DOHH2 (cell line): ENCODE measurements at regions not wholly inside any gene's neighbourhood (a gene's known extent, or its start where the extent isn't known, plus 50 kb on each side); places are given as distances from the start of the nearest gene placed in this dataset.

Source experiments
- H3F3A ChIP-seq: fragments of 200-600 bp; sonication (generic), shearing (Covaris generic); 2 replicates; pipeline ENCODE4 v1.6.0; 2016; ENCODE audit warnings: antibody characterized with exemption, mild to moderate bottlenecking; ENCODE audit not compliant: control insufficient read depth, insufficient read depth
- H3K27ac ChIP-seq: fragments of 200-600 bp; sonication (generic); 2 replicates; pipeline ENCODE4 v1.5.1; 2014; ENCODE audit warnings: low read depth, mild to moderate bottlenecking, low read length, moderate library complexity
- H3K27me3 ChIP-seq: fragments of 200-600 bp; sonication (generic); 2 replicates; pipeline ENCODE4 v1.6.1; 2014; ENCODE audit warnings: mild to moderate bottlenecking, low read length, mixed read lengths; ENCODE audit not compliant: control insufficient read depth
- H3K36me3 ChIP-seq: fragments of 200-600 bp; sonication (generic); 2 replicates; pipeline ENCODE4 v1.6.1; 2014; ENCODE audit warnings: mild to moderate bottlenecking, low read length, moderate library complexity, mixed read lengths; ENCODE audit not compliant: control insufficient read depth
- H3K4me1 ChIP-seq: fragments of 200-600 bp; sonication (generic); 2 replicates; pipeline ENCODE4 v1.6.1; 2014; ENCODE audit warnings: mild to moderate bottlenecking, low read length, mixed read lengths; ENCODE audit not compliant: control insufficient read depth
- H3K4me2 ChIP-seq: fragments of 200-600 bp; sonication (generic); 2 replicates; pipeline ENCODE4 v1.6.0; 2014; ENCODE audit warnings: mild to moderate bottlenecking, low read length, moderate library complexity
- H3K4me3 ChIP-seq: fragments of 200-600 bp; sonication (generic); 2 replicates; pipeline ENCODE4 v1.5.1; 2014; ENCODE audit warnings: mild to moderate bottlenecking, low read length, mixed read lengths
- H3K79me2 ChIP-seq: fragments of 200-600 bp; sonication (generic); 2 replicates; pipeline ENCODE4 v1.6.1; 2014; ENCODE audit warnings: mild to moderate bottlenecking, low read length, mixed read lengths; ENCODE audit not compliant: control insufficient read depth
- H3K9me2 ChIP-seq: fragments of 200-600 bp; sonication (generic); replicated peaks from 2 replicates; pipeline ENCODE4 v1.6.1; 2014; ENCODE audit warnings: mild to moderate bottlenecking, low read length, mixed read lengths; ENCODE audit not compliant: control insufficient read depth
- H3K9me3 ChIP-seq: fragments of 200-600 bp; sonication (generic); 2 replicates; pipeline ENCODE4 v1.6.1; 2014; ENCODE audit warnings: antibody characterized with exemption, low read length, mixed read lengths; ENCODE audit not compliant: control insufficient read depth, insufficient read depth
- H4K20me1 ChIP-seq: fragments of 200-600 bp; sonication (generic); 2 replicates; pipeline ENCODE4 v1.6.0; 2014; ENCODE audit warnings: low read depth, mild to moderate bottlenecking, antibody characterized with exemption, low read length, moderate library complexity; ENCODE audit not compliant: control insufficient read depth, insufficient read depth
- CTCF ChIP-seq: fragments of 200-600 bp; sonication (generic); IDR thresholded peaks from one replicate; pipeline ENCODE4 v1.5.1; 2014; ENCODE audit warnings: antibody characterized with exemption, mild to moderate bottlenecking, low read depth, low read length; ENCODE audit not compliant: poor library complexity, severe bottlenecking
- EZH2phosphoT487 ChIP-seq: fragments of 200-600 bp; sonication (generic); IDR thresholded peaks from 2 replicates; pipeline ENCODE4 v1.6.1; 2017; ENCODE audit warnings: borderline replicate concordance, mild to moderate bottlenecking, antibody characterized with exemption, low read length, moderate library complexity, mixed read lengths

- no peak overlapping the region for H3K27ac ChIP-seq
- no peaks in the 10 kb centered on the region for H3F3A ChIP-seq
- no peaks in the 10 kb centered on the region for H3K79me2 ChIP-seq
- TF ChIP-seq CTCF (no peak), EZH2phosphoT487 (no peak)
- no peak overlapping the region for H3K4me2 ChIP-seq
- no peaks in the 10 kb centered on the region for H4K20me1 ChIP-seq
- no peaks in the 10 kb centered on the region for H3K9me2 ChIP-seq
- H3K4me3 ChIP-seq = no peak overlapping the region
- no peaks in the 10 kb centered on the region for H3K9me3 ChIP-seq
- peaks cover 3% of the 10 kb centered on the region; the same call in 1 of the 2 replicates for H3K4me1 ChIP-seq
- H3K36me3 ChIP-seq = no peaks in the 10 kb centered on the region
- no peaks in the 10 kb centered on the region for H3K27me3 ChIP-seq
These were observed 208.4 kb upstream of the ZNF521 start for GRCh38 chr18:25560369-25560768.

- H3K27me3 ChIP-seq = no peaks in the 10 kb centered on the region
- H3K4me3 ChIP-seq = no peak overlapping the region
- H4K20me1 ChIP-seq = no peaks in the 10 kb centered on the region
- peaks cover 3% of the 10 kb centered on the region; the same call in 1 of the 2 replicates for H3K4me1 ChIP-seq
- no peak overlapping the region for H3K27ac ChIP-seq
- TF ChIP-seq EZH2phosphoT487 (no peak), CTCF (no peak)
- H3K9me3 ChIP-seq = no peaks in the 10 kb centered on the region
- no peak overlapping the region for H3K4me2 ChIP-seq
- H3K9me2 ChIP-seq = no peaks in the 10 kb centered on the region
- H3K79me2 ChIP-seq = no peaks in the 10 kb centered on the region
- no peaks in the 10 kb centered on the region for H3F3A ChIP-seq
- no peaks in the 10 kb centered on the region for H3K36me3 ChIP-seq
These were observed 205.0 kb upstream of the ZNF521 start for GRCh38 chr18:25557011-25557410.

GRCh38 chr18:25553631-25554263 lies 201.8 kb upstream of the ZNF521 start:
- no peak overlapping the region for H3K27ac ChIP-seq
- H3K9me2 ChIP-seq = no peaks in the 10 kb centered on the region
- no peak overlapping the region for H3K4me2 ChIP-seq
- no peak for TF ChIP-seq EZH2phosphoT487
- no peak for TF ChIP-seq CTCF
- no peaks in the 10 kb centered on the region for H3K4me1 ChIP-seq
- no peaks in the 10 kb centered on the region for H3F3A ChIP-seq
- no peaks in the 10 kb centered on the region for H3K36me3 ChIP-seq
- H3K9me3 ChIP-seq = no peaks in the 10 kb centered on the region
- no peak overlapping the region for H3K4me3 ChIP-seq
- H3K27me3 ChIP-seq = no peaks in the 10 kb centered on the region
- H4K20me1 ChIP-seq = no peaks in the 10 kb centered on the region
- H3K79me2 ChIP-seq = no peaks in the 10 kb centered on the region
